GM23248 (cell line): ENCODE measurements at regions not wholly inside any gene's neighbourhood (a gene's known extent, or its start where the extent isn't known, plus 50 kb on each side); places are given as distances from the start of the nearest gene placed in this dataset.

Source experiments
- DNase-seq: peaks from one replicate; pipeline ENCODE4 v3.0.0-alpha.2; 2015
- H2AFZ ChIP-seq: fragments of 200-600 bp; sonication (generic); 2 replicates; pipeline ENCODE4 v1.6.1; 2016; ENCODE audit warnings: antibody characterized with exemption
- H3F3A ChIP-seq: fragments of 200-600 bp; sonication (generic); 2 replicates; pipeline ENCODE4 v1.6.1; 2016; ENCODE audit warnings: mild to moderate bottlenecking, antibody characterized with exemption, mixed run types; ENCODE audit not compliant: insufficient read depth
- H3K27ac ChIP-seq: fragments of 200-600 bp; sonication (generic); 2 replicates; pipeline ENCODE4 v1.5.1; 2016; ENCODE audit warnings: mild to moderate bottlenecking
- H3K27me3 ChIP-seq: fragments of 200-600 bp; sonication (generic); replicated peaks from 2 replicates; pipeline ENCODE4 v1.6.1; 2016; ENCODE audit warnings: mild to moderate bottlenecking; ENCODE audit not compliant: insufficient read depth
- H3K36me3 ChIP-seq: fragments of 200-600 bp; sonication (generic); 2 replicates; pipeline ENCODE4 v1.6.1; 2016; ENCODE audit warnings: low read depth, mild to moderate bottlenecking
- H3K4me1 ChIP-seq: fragments of 200-600 bp; sonication (generic); 2 replicates; pipeline ENCODE4 v1.6.1; 2016; ENCODE audit warnings: mild to moderate bottlenecking; ENCODE audit not compliant: insufficient read depth
- H3K4me2 ChIP-seq: fragments of 200-600 bp; sonication (generic); one replicate; pipeline ENCODE4 v1.6.1; 2016; ENCODE audit warnings: mild to moderate bottlenecking; ENCODE audit not compliant: unreplicated experiment
- H3K4me3 ChIP-seq: fragments of 200-600 bp; sonication (generic); 2 replicates; pipeline ENCODE4 v1.5.1; 2016; ENCODE audit warnings: mild to moderate bottlenecking
- H3K79me2 ChIP-seq: fragments of 200-600 bp; sonication (generic); 2 replicates; pipeline ENCODE4 v1.6.1; 2016; ENCODE audit warnings: mild to moderate bottlenecking; ENCODE audit not compliant: insufficient read depth
- H3K9ac ChIP-seq: fragments of 200-600 bp; sonication (generic); 2 replicates; pipeline ENCODE4 v1.6.1; 2016; ENCODE audit warnings: mild to moderate bottlenecking
- H3K9me2 ChIP-seq: fragments of 200-600 bp; sonication (generic); 2 replicates; pipeline ENCODE4 v1.6.1; 2016; ENCODE audit warnings: mixed run types, mild to moderate bottlenecking, moderate library complexity; ENCODE audit not compliant: insufficient read depth
- H3K9me3 ChIP-seq: fragments of 200-600 bp; sonication (generic); one replicate; pipeline ENCODE4 v1.6.1; 2017; ENCODE audit warnings: low read depth
- H4K20me1 ChIP-seq: fragments of 200-600 bp; sonication (generic); 2 replicates; pipeline ENCODE4 v1.6.0; 2016; ENCODE audit not compliant: insufficient read depth
- EZH2 ChIP-seq: fragments of 200-600 bp; sonication (generic); IDR thresholded peaks from 2 replicates; pipeline ENCODE4 v1.6.1; 2018; ENCODE audit warnings: antibody characterized with exemption, mild to moderate bottlenecking; ENCODE audit not compliant: insufficient read depth, poor library complexity, severe bottlenecking
- EZH2phosphoT487 ChIP-seq: fragments of 200-600 bp; sonication (generic); IDR thresholded peaks from 2 replicates; pipeline ENCODE4 v1.6.1; 2018; ENCODE audit warnings: antibody characterized with exemption, moderate library complexity, mild to moderate bottlenecking, low read depth; ENCODE audit not compliant: insufficient read depth
- WGBS, 2 experiments: methylation state at CpG; one replicate each; pipeline ENCODE4 v1.1.6; 2015 to 2017; ENCODE audit warnings: low lambda C conversion rate in 2 of 2, low coverage in 1 of 2; ENCODE audit errors: missing lambda C conversion rate in 2 of 2; 5-methylcytosine and 5-hydroxymethylcytosine counted together
- in situ Hi-C: fragments of 300-500 bp; cut with MboI; formaldehyde crosslinking; loops from 2 replicates; pipeline ENCODE4 v1.15.0; 2020

DNA sequence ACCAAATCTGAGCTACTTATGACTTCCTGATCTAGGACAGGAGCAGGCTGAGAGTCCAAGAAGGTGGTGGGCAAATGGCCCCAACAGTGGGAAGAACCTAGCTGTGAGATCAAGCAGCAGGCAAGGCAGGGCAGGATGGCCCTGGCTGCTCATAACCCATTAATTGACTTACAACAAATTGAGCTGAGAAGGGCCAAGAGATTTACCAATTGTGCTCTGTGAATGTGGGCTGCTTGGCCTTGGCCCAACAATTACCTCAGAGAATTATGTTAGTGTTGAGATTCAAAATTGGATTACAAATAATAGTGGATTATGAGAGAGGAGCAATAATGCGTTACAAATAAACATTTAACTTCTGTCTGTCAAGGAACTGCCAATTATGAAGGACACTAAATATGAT, 956.5 kb downstream of the KCNMA1 start:
- H3K9me2 ChIP-seq, result no peaks in the 10 kb centered on the region
- no peaks in the 10 kb centered on the region for H3K9me3 ChIP-seq
- H3K4me1 ChIP-seq, result 0 out of 2 replicates have a peak, but pooled peaks cover 6% of the 10 kb centered on the region
- no peak overlapping the region for H3K27ac ChIP-seq
- TF ChIP-seq EZH2, result no peak
- TF ChIP-seq EZH2phosphoT487, result no peak
- no peaks in the 10 kb centered on the region for H3F3A ChIP-seq
- H2AFZ ChIP-seq, result no peak overlapping the region
- no peaks in the 10 kb centered on the region for H4K20me1 ChIP-seq
- in situ Hi-C loops, result no loop called here
- no peaks in the 10 kb centered on the region for H3K79me2 ChIP-seq
- H3K4me3 ChIP-seq, result no peak overlapping the region
- 0 to 3% methylated on average over 1 of the region's 1 CpG for WGBS, 2 experiments
- H3K36me3 ChIP-seq, result no peaks in the 10 kb centered on the region
- H3K27me3 ChIP-seq, result peaks cover 27% of the 10 kb centered on the region
- no peak overlapping the region for H3K9ac ChIP-seq
- H3K4me2 ChIP-seq, result no peak overlapping the region
- DNase-seq, result no peak

DNA sequence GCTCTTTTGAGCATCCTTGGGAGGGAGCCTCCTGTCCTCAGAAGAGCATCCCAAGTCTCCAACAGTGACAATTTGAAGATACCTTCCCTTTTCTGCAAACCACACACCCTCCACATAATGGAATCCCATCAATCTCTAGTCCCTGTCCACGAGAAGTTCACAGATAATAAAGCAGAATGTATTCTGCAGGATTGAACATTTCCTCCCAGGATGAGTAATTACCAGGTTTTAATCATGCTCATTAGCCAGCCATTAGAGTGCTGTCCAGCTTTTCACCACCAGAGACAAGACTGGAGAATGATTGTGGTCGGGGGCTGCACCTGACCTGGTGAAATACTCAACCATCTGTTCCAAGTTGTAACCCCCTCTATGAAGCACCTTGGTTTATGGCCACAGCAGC, 958.6 kb downstream of the KCNMA1 start:
- no peaks in the 10 kb centered on the region for H3K36me3 ChIP-seq
- H3K27me3 ChIP-seq, result peaks cover 15% of the 10 kb centered on the region
- H3K4me3 ChIP-seq, result no peak overlapping the region
- no peaks in the 10 kb centered on the region for H3K9me2 ChIP-seq
- no peaks in the 10 kb centered on the region for H3K9me3 ChIP-seq
- 0 out of 2 replicates have a peak, but pooled peaks cover 8% of the 10 kb centered on the region for H3K4me1 ChIP-seq
- 28 to 45% methylated on average over 2 of the region's 2 CpGs for WGBS, 2 experiments
- no peak overlapping the region for H3K27ac ChIP-seq
- no peak for TF ChIP-seq EZH2phosphoT487
- no peak for TF ChIP-seq EZH2
- H3K4me2 ChIP-seq, result no peak overlapping the region
- H4K20me1 ChIP-seq, result no peaks in the 10 kb centered on the region
- DNase-seq, result no peak
- in situ Hi-C loops, result no loop called here
- no peaks in the 10 kb centered on the region for H3F3A ChIP-seq
- no peak overlapping the region for H3K9ac ChIP-seq
- no peak overlapping the region for H2AFZ ChIP-seq
- no peaks in the 10 kb centered on the region for H3K79me2 ChIP-seq

DNA sequence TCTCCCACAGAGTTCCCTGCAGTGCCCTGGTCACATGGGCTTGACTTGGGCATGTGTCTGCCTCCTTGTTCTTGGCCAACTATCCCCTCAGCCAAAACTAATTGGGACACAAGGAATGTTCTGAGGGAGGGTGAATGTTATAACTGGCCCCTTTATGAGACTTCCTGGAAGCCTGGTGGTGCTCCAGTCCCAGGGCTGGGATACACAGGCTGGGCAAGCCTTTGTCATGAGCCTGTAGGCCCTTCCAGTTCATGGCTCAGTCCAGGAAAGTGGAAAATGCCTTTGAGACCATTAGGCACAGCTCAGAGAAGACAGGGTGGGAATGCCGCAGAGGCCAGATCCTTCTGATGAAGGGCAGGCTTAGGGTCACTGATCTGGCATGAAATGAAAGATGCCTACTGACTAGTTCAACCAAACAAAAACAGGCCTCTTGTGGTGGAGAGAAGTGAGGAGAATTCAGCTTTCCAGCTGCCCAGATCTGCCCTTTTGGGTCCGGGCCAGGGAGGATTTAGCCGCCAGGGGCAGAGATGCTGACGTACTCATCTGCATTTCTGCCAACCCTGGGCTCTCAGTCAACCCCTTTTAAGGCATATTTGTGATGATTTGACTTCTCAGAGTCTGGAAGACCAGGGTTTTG, 961.5 kb downstream of the KCNMA1 start:
- Histone ChIP-seq H3K9me2 (no peaks in the 10 kb centered on the region), H3K4me1 (0 out of 2 replicates have a peak, but pooled peaks cover 8% of the 10 kb centered on the region), H3K79me2 (no peaks in the 10 kb centered on the region), H3K9me3 (no peaks in the 10 kb centered on the region), H3K4me3 (no peak overlapping the region), H3K27ac (peak overlapping the region; percentile 26; the same call in 1 of the 2 replicates), H3F3A (no peaks in the 10 kb centered on the region), H4K20me1 (no peaks in the 10 kb centered on the region), H3K9ac (no peak overlapping the region), H3K4me2 (no peak overlapping the region), H2AFZ (no peak overlapping the region), H3K27me3 (peaks cover 15% of the 10 kb centered on the region), H3K36me3 (no peaks in the 10 kb centered on the region)
- WGBS, 2 experiments, result 12 to 16% methylated on average over 4 of the region's 4 CpGs
- TF ChIP-seq EZH2 (no peak), EZH2phosphoT487 (no peak)
- in situ Hi-C loops, result no loop called here
- peak; percentile 70 for DNase-seq

DNA sequence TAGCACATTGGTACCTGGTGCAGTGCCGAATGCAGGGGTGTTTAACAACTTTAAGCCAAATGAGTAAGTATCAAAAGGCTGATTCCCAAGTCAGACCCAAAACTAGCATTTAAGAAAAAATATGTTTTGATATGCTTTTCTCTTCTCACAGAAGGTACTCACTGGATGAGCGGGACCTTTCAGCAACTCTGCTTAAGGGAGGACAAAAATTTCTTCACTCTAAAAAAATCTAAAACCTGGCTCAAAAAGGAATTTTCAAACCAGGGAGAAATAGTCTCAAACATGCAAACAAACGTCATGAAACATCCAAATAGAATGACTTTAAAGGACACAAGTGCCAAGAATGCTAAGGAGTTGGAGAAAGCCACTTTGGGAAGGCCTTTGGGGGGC, 962.1 kb downstream of the KCNMA1 start:
- H3K4me3 ChIP-seq, result no peak overlapping the region
- TF ChIP-seq EZH2, result no peak
- TF ChIP-seq EZH2phosphoT487, result no peak
- no peak overlapping the region for H3K4me2 ChIP-seq
- no peaks in the 10 kb centered on the region for H4K20me1 ChIP-seq
- no peaks in the 10 kb centered on the region for H3K36me3 ChIP-seq
- H3K27ac ChIP-seq, result peak overlapping the region; percentile 26; the same call in 1 of the 2 replicates
- no peaks in the 10 kb centered on the region for H3K79me2 ChIP-seq
- no peaks in the 10 kb centered on the region for H3F3A ChIP-seq
- no peaks in the 10 kb centered on the region for H3K9me2 ChIP-seq
- WGBS, 2 experiments, result 28 to 37% methylated on average over 3 of the region's 3 CpGs
- no peak overlapping the region for H2AFZ ChIP-seq
- in situ Hi-C loops, result no loop called here
- peaks cover 15% of the 10 kb centered on the region; the same call in 1 of the 2 replicates for H3K27me3 ChIP-seq
- H3K4me1 ChIP-seq, result 0 out of 2 replicates have a peak, but pooled peaks cover 8% of the 10 kb centered on the region
- no peak overlapping the region for H3K9ac ChIP-seq
- peak; percentile 12 for DNase-seq
- no peaks in the 10 kb centered on the region for H3K9me3 ChIP-seq
